ENCODE measurements at regions not wholly inside any gene's neighbourhood (a gene's known extent, or its start where the extent isn't known, plus 50 kb on each side); places are given as distances from the start of the nearest gene placed in this dataset.
"Not testable (repeated sequence)": the region's sequence is repeated elsewhere in the genome, so short reads cannot be mapped to it uniquely, and the experiment has no call there.

GRCh38 chr19:57033576-57033975, 86.2 kb upstream of the USP29 start:
- no peak for DNase-seq (ENCODE audit: low spot score)

DNA sequence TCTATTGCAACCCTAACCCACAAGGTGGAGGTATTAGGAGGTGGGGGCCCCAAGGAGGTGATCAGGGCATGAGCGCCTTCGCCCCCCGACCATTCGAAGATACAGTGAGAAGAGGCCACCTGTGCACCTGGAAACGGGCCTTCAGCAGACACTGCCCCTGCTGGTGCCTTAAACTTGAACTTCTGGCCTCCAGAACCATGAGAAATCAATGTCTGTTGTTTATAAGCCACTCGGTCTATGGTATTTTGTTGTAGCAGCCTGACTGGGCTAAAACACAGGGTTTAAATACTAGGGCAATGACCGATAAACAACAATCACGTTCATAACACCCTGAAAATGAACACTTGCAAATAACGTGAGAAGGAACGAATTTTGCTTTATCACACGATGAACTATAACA, 85.2 kb upstream of the USP29 start:
- no peak for DNase-seq (ENCODE audit: low spot score)

- DNase-seq (ENCODE audit: low spot score) = not testable (repeated sequence)
Observed at GRCh38 chr19:57035740-57036139, 84.0 kb upstream of the USP29 start.

- DNase-seq (ENCODE audit: low spot score) = no peak
Observed at GRCh38 chr19:57037556-57037955, 82.2 kb upstream of the USP29 start.

DNA sequence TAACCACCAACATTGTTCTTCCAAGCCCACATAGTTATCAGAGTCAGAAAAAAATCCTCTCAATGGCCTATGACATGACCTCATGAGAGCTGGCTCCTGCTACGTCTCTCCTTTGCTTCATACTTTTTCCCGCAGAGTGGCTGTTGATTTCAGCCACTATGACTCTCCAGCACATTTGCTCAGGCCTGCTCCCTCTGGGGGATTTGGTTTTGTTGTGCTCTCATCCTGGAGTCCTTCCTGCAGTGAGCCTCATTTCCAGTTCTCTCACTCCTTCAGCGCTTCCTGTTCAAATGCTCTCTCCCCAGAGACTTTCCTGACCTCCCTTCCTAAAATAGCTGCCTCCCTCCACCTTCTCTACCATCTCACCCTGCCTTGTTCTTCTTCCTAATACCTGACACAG, 72.0 kb upstream of the USP29 start:
- no peak for DNase-seq (ENCODE audit: low spot score)

DNA sequence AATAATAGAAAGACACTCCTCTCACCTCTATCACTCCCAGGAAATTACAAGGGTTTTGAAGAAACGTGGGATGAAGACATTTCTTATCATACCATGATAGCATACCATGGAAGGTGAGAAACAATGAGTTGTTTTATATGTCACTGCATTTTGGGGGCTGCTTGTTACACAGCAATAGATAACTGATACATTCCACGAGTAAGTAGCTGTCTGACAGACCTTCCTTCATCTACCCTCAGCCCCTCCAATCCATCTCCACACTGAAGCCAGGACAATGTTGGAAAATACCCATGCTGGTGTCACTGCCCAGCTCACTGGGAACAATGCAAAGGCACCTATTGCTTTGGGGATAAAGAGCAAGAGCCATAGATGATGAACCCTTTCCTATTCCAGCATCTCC, 68.9 kb upstream of the USP29 start:
- DNase-seq (ENCODE audit: low spot score) = no peak

GRCh38 chr19:57052081-57052480, 67.7 kb upstream of the USP29 start:
- DNase-seq (ENCODE audit: low spot score) = no peak

- no peak for DNase-seq (ENCODE audit: low spot score)
Observed at GRCh38 chr19:57053401-57053800, 66.4 kb upstream of the USP29 start.

DNA sequence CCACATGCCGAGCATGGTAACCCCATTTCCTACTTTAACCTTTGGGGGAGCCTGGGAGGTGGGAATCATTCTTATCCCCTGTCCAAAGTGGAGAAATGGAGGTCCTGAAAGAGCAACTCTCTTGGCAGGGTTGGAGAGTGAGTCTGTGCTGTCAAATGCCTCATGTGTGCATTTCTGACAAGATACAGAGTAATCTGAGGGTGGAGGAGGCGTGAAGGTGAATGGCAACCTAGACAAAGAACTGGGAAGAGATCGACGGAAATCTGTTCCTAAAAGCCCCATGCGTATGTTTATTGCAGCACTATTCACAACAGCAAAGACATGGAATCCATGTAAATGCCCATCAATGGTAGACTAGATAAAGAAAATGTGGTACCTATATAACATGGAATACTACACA, 63.8 kb upstream of the USP29 start:
- DNase-seq (ENCODE audit: low spot score) = no peak

DNA sequence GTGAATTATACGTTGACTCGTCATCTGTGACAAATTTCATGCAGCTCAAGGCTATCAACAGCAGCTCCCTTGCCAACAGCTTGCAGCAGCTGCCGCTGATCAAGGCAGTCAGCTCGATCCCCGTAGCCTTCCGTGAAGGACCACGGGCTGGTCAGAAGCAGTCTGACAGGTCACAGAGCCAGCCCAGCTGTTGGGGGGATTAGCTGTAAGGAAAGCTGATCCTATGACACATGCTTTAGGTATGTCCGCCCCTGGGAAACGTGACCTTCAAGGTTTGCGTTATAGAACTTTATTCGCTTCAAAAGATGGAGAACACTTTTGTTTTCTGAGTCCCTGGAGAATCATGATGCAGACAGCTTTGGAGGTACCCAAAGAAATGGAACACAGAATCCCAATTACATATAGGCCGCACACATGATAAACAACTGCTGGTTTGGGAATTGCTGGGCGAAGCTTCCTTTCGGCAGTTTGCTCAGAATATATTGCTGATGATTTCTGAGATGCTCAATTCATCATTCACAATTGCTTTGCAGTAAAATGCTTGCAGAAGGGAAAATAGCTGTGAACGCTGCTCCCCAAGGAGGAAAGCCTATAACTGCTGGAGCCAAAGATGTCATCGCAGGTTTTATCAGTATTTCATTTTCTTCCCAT, 62.6 kb upstream of the USP29 start:
- DNase-seq (ENCODE audit: low spot score) = no peak

GRCh38 chr19:57058871-57059270, 60.9 kb upstream of the USP29 start:
- no peak for DNase-seq (ENCODE audit: low spot score)

DNA sequence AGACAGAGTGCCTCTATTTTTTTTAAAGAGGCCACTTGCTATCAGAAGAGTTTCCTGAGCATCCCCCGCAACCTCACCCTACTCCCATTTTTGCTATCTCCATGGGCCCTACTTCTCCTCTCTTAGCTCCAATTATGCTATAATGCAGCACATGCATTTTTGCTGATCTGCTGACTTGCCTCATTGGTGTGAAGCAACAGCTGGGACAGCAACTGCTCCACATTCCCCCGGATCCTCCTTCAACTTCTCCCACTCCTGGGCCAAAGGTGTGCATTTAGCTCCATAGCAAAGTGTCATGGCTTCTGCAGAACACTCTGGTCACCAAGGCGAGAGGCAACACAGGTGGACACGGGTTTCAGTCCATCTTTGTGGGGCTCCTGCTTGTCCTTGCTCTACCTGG, 56.7 kb upstream of the USP29 start:
- no peak for DNase-seq (ENCODE audit: low spot score)

GRCh38 chr19:57067440-57067839, 52.3 kb upstream of the USP29 start:
- DNase-seq (ENCODE audit: low spot score) = no peak

- DNase-seq (ENCODE audit: low spot score) = no peak
Observed at GRCh38 chr19:57068311-57068710, 51.5 kb upstream of the USP29 start.

GRCh38 chr19:57068921-57069697, 50.7 kb upstream of the USP29 start:
- no peak for DNase-seq (ENCODE audit: low spot score)
